ENCODE measurements at regions not wholly inside any gene's neighbourhood (a gene's known extent, or its start where the extent isn't known, plus 50 kb on each side); places are given as distances from the start of the nearest gene placed in this dataset.
"Not testable (repeated sequence)": the region's sequence is repeated elsewhere in the genome, so short reads cannot be mapped to it uniquely, and the experiment has no call there.

DNA sequence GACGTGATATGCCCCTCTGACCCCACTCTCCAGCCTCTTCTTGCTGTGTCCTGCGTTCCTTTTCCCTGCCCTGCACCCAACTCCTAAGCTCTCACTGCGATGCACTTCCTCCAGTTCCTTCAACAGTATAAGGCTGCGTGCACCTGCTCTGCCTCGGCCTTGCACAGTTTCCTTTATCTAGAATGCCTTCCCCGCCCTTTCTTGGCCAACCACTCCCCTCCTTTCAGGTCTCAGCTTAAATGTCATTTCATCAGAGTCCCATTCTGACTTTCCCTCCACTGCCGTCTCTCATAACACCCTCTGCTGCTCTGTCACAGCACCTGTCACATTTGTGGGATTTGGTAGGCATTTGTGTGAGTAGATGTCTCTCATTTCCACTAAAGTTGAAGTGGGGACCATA, 58.4 kb upstream of the NEIL3 start:
- DNase-seq = no peak

DNA sequence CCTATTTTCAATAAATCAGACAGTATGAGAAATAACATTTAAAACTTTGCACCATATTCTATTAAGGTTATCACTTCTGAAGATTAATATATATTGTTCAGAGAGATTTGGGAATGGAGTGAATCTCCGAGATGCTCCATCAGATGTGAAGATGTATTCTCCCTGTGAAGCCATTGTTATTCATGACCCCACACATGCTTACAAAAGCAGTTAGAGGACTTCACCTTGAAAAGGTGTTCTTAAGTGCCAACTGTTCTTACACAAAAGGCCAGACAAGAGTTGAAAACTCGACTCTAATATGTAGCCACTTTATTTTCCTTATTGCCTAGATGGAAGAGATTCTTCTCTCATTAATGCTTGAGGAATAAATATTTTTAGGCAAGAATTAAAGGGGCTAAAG, 54.3 kb upstream of the NEIL3 start:
- no peak for DNase-seq

DNA sequence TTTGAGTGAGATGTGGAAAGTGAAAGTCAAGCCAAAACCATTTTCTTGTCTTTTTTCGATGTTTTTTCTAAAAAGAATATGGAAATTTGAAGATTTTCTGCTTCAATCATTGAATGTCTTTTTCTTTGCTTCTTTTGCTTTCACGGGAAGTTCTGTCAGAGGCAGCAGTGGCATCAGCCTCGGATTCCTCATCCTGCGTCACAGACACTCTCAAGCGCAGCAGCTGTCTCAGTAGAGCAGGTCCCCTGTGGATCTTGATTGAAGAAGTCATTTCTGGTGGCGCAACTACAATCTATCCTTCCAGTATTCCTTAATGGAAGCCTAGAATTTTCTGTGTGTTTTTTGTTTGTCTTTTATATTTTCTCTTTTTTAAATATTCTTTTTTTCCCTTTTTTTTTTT, 52.7 kb upstream of the NEIL3 start:
- no peak for DNase-seq

DNA sequence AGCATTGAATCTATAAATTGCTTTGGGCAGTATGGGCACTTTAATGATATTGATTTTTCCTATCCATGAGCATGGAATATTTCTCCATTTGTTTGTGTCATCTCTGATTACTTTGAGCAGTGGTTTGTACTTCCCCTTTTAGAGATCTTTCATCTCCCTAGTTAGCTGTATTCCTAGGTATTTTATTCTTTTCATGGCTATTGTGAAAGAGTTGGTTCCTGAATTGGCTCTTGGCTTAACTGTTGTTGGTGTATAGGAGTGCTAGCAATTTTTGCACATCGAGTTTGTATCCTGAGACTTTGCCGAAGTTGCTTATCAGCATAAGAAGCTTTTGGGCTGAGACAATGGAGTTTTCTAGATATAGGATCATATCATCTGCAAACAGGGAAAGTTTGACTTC, 50.2 kb upstream of the NEIL3 start:
- not testable (repeated sequence) for DNase-seq
